BLaER1 treated with 17β-estradiol and CSF1 and Interleukin-3, amounts not matched to agents 10 nM and 100 nM (cell line): ENCODE measurements at regions not wholly inside any gene's neighbourhood (a gene's known extent, or its start where the extent isn't known, plus 50 kb on each side); places are given as distances from the start of the nearest gene placed in this dataset.
A peak's percentile ranks its signal among the peaks of the same experiment; 100 is the strongest.

Experiments used
- H3K27ac ChIP-seq, 11 experiments: shearing (Covaris generic); formaldehyde crosslinking; 2 replicates each; pipeline ENCODE4 v1.8.1; 2022
- H3K27me3 ChIP-seq, 11 experiments: shearing (Covaris generic); formaldehyde crosslinking; 2 replicates each; pipeline ENCODE4 v1.8.1; 2022
- H3K36me3 ChIP-seq, 11 experiments: shearing (Covaris generic); formaldehyde crosslinking; 2 replicates each; pipeline ENCODE4 v1.8.1; 2022
- H3K4me1 ChIP-seq, 10 experiments: shearing (Covaris generic); formaldehyde crosslinking; 2 replicates each; pipeline ENCODE4 v1.8.1; 2022
- H3K4me2 ChIP-seq, 11 experiments: shearing (Covaris generic); formaldehyde crosslinking; 2 replicates each; pipeline ENCODE4 v1.8.1; 2022
- H3K4me3 ChIP-seq, 10 experiments: shearing (Covaris generic); formaldehyde crosslinking; 2 replicates each; pipeline ENCODE4 v1.8.1; 2022
- H3K9ac ChIP-seq, 11 experiments: shearing (Covaris generic); formaldehyde crosslinking; 2 replicates each; pipeline ENCODE4 v1.8.1; 2022
- H3K9me3 ChIP-seq, 11 experiments: shearing (Covaris generic); formaldehyde crosslinking; replicated peaks in 1 of 11; 2 replicates each; pipeline ENCODE4 v1.8.1; 2022
- H4K20me1 ChIP-seq, 11 experiments: shearing (Covaris generic); formaldehyde crosslinking; 2 replicates each; pipeline ENCODE4 v1.8.1; 2022
- Cebpa-rat ChIP-seq, 11 experiments: shearing (Covaris generic); IDR thresholded peaks; 2 replicates each; pipeline ENCODE4 v1.8.1; 2022

DNA sequence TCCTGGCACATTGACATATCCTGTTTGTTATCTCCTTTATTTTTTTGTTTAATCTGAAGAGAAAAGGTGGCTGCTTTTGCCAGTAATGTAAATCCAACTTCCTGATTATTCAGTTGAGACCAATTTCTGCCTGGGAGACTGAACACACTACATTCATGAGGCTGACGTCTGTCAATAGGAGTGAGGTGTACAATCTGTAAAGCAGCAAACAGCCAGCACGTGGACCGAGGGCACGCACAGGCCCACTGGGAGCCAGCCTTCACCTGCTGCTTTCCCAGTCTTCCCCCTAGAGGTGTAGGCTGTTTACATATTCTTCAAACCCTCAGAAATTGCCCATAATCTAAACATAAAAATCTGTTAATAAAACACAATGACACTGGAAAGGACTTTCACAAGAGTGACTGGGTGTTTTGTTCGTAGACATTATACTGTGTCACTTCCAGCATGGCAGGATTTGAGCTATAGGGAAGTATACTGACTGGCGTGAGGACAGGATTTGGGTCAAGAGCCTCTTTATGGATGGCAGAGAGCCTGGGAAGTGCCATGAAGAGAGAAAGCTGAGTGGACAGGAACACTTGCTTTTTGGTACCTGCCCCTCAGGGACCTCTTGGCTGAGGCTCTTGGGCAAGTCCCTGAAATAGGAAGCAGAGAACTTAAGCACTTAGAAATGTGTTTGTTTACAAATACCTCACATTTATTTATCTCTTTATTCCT is 552.9 kb upstream of the CAMK1G start:
- Histone ChIP-seq H3K9me3 (peaks cover 0 to 7% (median 0%) of the 10 kb centered on the region in 11 experiments; a peak in 2 of 22 replicates), H3K9ac (no peak overlapping the region), H3K4me2 (no peak overlapping the region), H3K27me3 (no peaks in the 10 kb centered on the region), H3K4me1 (peaks cover 0 to 9% (median 0%) of the 10 kb centered on the region in 10 experiments; a peak in 5 of 20 replicates), H3K4me3 (no peak overlapping the region), H4K20me1 (no peaks in the 10 kb centered on the region), H3K36me3 (no peaks in the 10 kb centered on the region), H3K27ac (no peak overlapping the region)
- TF ChIP-seq Cebpa-rat (IDR thresholded peaks at IDR 0.05) = no peak

DNA sequence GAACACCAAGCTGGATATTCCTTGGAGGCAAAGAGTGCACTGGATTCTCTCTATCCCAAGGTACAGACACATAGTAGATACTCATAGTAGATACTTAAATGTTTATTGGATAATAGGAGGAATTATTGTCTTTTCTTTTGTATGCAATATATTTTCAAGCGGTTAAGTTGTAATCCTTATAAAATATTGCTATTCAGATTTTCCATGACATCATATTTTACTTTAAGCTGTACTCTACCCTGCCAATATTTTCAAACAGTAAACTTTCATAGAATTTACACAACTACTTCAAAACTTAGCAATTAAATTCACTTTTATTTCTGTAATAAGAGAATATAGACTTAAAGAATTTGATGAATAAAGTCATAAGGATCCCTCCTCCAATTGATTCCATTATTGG is 546.5 kb upstream of the CAMK1G start:
- Histone ChIP-seq H3K9me3 (no peaks in the 10 kb centered on the region), H3K27ac (0 out of 22 replicates have a peak overlapping the region, but pooled peaks of 1 of the 11 experiments have one; percentile 87), H3K4me1 (peaks cover 12 to 39% (median 30%) of the 10 kb centered on the region in 10 experiments), H3K27me3 (no peaks in the 10 kb centered on the region), H3K4me3 (no peak overlapping the region), H3K9ac (no peak overlapping the region), H3K36me3 (no peaks in the 10 kb centered on the region), H3K4me2 (no peak overlapping the region; a peak in 1 of 22 replicates), H4K20me1 (no peaks in the 10 kb centered on the region)
- TF ChIP-seq Cebpa-rat (IDR thresholded peaks at IDR 0.05) = no peak

DNA sequence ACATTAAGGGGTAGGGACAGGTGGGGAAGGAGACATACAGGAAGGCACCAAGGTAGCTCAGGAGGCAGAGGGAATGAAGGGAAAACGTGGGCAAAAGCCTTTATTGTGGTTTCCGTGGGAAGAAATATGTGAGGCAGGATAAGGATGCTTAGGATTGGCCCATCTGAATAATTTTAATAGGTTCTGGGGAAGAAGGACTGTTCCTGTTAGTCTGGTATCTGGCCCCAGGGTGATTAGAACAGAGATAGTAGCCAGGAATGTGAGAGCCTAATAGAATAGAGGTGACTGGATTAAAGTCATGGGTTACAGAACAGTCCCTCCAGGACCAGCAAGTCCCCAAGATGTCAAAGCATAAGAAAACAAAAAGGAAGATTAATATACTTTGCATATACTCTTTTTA is 545.2 kb upstream of the CAMK1G start:
- no peak for TF ChIP-seq Cebpa-rat (IDR thresholded peaks at IDR 0.05)

DNA sequence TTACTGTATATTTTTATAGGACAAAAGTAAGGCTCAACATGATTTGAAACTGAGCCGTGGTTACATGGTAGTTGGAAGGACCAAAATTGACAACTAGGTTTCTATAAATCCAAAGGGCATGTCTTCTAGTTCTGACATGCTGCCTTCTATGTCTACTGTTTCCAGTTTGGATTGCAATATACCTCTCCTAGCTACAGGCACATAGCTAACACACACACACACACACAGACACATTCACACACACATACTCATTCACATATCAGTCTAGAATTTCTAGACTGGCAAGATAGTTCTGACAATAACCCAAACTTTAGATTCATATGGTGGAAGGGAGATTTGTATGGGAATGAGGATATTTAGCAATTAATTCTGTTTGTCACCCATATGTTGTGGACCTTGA is 544.8 kb upstream of the CAMK1G start:
- H3K9ac ChIP-seq = peak overlapping the region in 9 of 11 experiments; percentile 4 to 67 (median 21); a peak in 9 of 22 replicates
- H4K20me1 ChIP-seq = no peaks in the 10 kb centered on the region
- no peak for TF ChIP-seq Cebpa-rat (IDR thresholded peaks at IDR 0.05)

More for the DNA sequence above, 545.2 kb upstream of the CAMK1G start:
- H3K4me3 ChIP-seq = no peak overlapping the region
- H4K20me1 ChIP-seq = no peaks in the 10 kb centered on the region
- peaks cover 12 to 42% (median 31%) of the 10 kb centered on the region in 10 experiments for H3K4me1 ChIP-seq
- peak overlapping the region in 9 of 11 experiments; percentile 68 to 88 (median 77); a peak in 18 of 22 replicates for H3K4me2 ChIP-seq
- no peaks in the 10 kb centered on the region for H3K36me3 ChIP-seq
- no peaks in the 10 kb centered on the region for H3K27me3 ChIP-seq
- no peaks in the 10 kb centered on the region for H3K9me3 ChIP-seq
- H3K9ac ChIP-seq = peak overlapping the region in 2 of 11 experiments; percentile 40 to 62; a peak in 2 of 22 replicates
- peak overlapping the region in 9 of 11 experiments; percentile 56 to 87 (median 79); a peak in 18 of 22 replicates for H3K27ac ChIP-seq

DNA sequence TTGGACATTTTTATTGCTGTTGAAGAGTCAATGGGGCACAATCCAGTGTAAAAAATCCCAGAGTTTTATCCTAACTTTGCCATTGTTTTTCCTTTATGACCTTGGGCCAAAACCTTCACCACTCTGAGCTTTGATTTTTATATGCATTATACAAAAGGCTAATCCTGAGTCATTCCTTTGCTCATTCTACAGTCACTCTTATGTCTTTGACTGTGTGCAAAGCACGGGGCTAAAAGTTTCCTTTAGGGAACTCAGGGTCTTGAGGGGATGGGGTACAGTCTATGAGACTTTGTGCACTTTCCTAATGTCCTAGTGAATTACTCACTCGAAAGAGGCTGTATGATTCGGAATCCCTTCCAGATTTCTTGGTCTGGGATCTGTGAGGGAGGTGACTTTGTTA is 543.2 kb upstream of the CAMK1G start:
- Histone ChIP-seq H3K9me3 (no peaks in the 10 kb centered on the region), H3K36me3 (no peaks in the 10 kb centered on the region), H4K20me1 (no peaks in the 10 kb centered on the region), H3K27ac (peak overlapping the region in 7 of 11 experiments; percentile 77 to 87 (median 80); a peak in 13 of 22 replicates), H3K27me3 (no peaks in the 10 kb centered on the region), H3K4me3 (no peak overlapping the region), H3K4me2 (peak overlapping the region in 9 of 11 experiments; percentile 68 to 88 (median 77); a peak in 15 of 22 replicates), H3K4me1 (peaks cover 12 to 42% (median 31%) of the 10 kb centered on the region in 10 experiments), H3K9ac (no peak overlapping the region)
- no peak for TF ChIP-seq Cebpa-rat (IDR thresholded peaks at IDR 0.05)

More for the DNA sequence above, 544.8 kb upstream of the CAMK1G start:
- Histone ChIP-seq H3K27me3 (no peaks in the 10 kb centered on the region), H3K4me1 (peaks cover 12 to 42% (median 31%) of the 10 kb centered on the region in 10 experiments), H3K4me3 (no peak overlapping the region), H3K27ac (peak overlapping the region in 10 of 11 experiments; percentile 25 to 87 (median 78); a peak in 19 of 22 replicates), H3K9me3 (no peaks in the 10 kb centered on the region), H3K36me3 (no peaks in the 10 kb centered on the region), H3K4me2 (peak overlapping the region in 10 of 11 experiments; percentile 38 to 88 (median 74); a peak in 18 of 22 replicates)

DNA sequence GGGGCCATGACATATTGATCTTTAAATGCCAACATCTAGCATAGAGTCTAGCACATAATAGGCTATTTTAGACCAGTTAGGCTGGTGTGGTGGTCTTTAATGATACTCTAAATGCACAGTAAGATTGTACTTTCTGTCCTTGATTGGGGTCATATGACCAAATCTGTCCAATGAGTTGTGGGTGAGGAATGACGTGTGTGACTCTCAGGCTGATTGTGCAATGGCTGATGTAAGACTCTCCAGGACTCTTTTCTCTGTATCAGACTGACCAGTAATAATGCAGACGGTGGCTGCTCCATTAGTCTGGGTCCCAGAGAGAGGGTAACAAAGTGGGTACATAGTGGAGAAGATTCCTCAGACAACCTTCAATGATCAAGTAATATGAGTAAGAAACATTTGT is 541.6 kb upstream of the CAMK1G start:
- Histone ChIP-seq H3K9ac (no peak overlapping the region), H3K4me3 (no peak overlapping the region), H3K4me2 (peak overlapping the region in 3 of 11 experiments; percentile 19 to 40 (median 25); a peak in 4 of 22 replicates), H3K36me3 (no peaks in the 10 kb centered on the region), H3K9me3 (no peaks in the 10 kb centered on the region), H3K27ac (no peak overlapping the region), H3K27me3 (no peaks in the 10 kb centered on the region), H4K20me1 (no peaks in the 10 kb centered on the region), H3K4me1 (peaks cover 12 to 42% (median 31%) of the 10 kb centered on the region in 10 experiments)
- 0 out of 22 replicates have a peak, but pooled peaks of 1 of the 11 experiments have one; percentile 23 for TF ChIP-seq Cebpa-rat (IDR thresholded peaks at IDR 0.05)

DNA sequence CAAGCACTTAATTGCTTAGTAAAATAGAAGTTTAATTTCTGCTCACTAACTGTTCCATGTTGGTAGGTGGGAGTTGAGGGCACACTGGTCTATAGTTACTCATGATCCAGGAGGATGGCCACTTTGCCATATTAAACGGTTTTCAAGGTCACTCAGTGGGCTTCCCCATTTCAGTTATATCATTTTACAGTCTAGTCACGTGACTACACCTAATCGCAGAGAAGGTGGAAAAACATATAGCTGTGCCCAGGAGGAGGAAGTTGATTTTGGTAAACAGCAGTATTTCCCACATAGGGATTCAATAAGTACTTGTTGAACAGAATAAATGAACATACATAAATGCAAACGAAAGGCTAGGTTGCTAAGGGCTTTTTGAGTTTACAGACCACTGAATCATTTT is 541.1 kb upstream of the CAMK1G start:
- no peak overlapping the region for H3K27ac ChIP-seq
- H3K36me3 ChIP-seq = no peaks in the 10 kb centered on the region
- no peaks in the 10 kb centered on the region for H3K27me3 ChIP-seq
- peak overlapping the region in 1 of 11 experiments; percentile 25; a peak in 2 of 22 replicates for H3K4me2 ChIP-seq
- TF ChIP-seq Cebpa-rat (IDR thresholded peaks at IDR 0.05) = no peak
- no peaks in the 10 kb centered on the region for H3K9me3 ChIP-seq
- no peak overlapping the region for H3K4me3 ChIP-seq
- no peak overlapping the region for H3K9ac ChIP-seq
- no peaks in the 10 kb centered on the region for H4K20me1 ChIP-seq
- peaks cover 12 to 42% (median 31%) of the 10 kb centered on the region in 10 experiments for H3K4me1 ChIP-seq

DNA sequence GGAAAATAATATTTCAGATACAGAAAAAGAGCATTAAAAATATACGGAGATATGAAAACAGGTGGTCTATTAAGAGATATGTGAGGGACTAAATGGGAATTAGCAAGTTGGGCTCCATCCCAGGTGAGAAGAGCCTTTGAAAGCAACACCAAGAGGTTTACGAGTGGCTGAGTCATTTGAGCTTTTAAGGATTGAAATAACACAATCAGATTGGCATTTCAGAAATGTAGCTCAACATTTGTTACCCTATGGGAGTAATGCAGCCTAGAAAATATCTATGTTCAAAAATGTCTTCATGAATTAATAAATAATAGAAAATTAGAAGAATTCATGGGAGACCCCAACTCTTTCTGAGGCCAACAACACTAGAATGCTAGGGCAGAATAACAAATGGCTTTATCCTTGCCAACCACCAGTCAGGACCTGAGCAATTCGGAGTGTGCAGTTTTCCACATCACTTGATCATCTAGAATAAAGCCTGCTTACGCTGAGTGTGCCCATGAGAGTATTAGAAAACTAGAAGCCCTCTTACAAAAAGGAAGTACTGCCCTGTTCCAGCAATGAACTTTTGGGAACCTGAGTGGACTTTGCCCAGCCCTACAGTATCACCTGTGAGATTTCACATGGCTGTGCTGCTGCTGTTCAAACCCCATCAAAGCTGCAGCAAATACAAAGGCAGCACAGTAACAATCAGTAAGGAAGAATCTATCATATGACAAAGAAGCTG is 538.0 kb upstream of the CAMK1G start:
- no peak overlapping the region for H3K27ac ChIP-seq
- no peak for TF ChIP-seq Cebpa-rat (IDR thresholded peaks at IDR 0.05)
- no peak overlapping the region for H3K4me2 ChIP-seq

DNA sequence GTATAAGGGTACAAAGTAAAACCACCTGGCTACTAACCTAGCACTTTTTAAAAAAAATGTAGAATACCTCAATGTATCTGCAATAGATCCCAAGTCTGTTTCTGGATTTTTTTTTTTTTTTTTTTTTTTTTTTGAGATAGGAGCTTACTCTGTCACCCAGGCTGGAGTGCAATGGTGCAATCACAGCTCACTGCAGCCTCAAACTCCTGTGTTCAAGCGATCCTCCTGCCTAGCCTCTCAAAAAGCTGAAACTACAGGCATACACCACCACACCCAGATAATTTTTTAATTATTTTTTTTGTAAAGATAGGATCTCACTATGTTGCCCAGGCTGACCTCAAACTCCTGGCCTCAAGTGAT is 537.5 kb upstream of the CAMK1G start:
- Histone ChIP-seq H3K27ac (no peak overlapping the region), H3K9ac (no peak overlapping the region), H3K9me3 (no peaks in the 10 kb centered on the region), H3K4me3 (no peak overlapping the region), H4K20me1 (no peaks in the 10 kb centered on the region), H3K4me1 (peaks cover 0 to 8% (median under 1%) of the 10 kb centered on the region in 10 experiments; a peak in 4 of 20 replicates), H3K27me3 (no peaks in the 10 kb centered on the region), H3K36me3 (no peaks in the 10 kb centered on the region), H3K4me2 (no peak overlapping the region)
- TF ChIP-seq Cebpa-rat (IDR thresholded peaks at IDR 0.05) = no peak

More for the DNA sequence above, 538.0 kb upstream of the CAMK1G start:
- H3K4me1 ChIP-seq = peaks cover 0 to 13% (median 6%) of the 10 kb centered on the region in 10 experiments; a peak in 14 of 20 replicates
- H3K27me3 ChIP-seq = no peaks in the 10 kb centered on the region
- H3K36me3 ChIP-seq = no peaks in the 10 kb centered on the region
- no peaks in the 10 kb centered on the region for H4K20me1 ChIP-seq
- H3K9ac ChIP-seq = no peak overlapping the region
- H3K9me3 ChIP-seq = no peaks in the 10 kb centered on the region
- no peak overlapping the region for H3K4me3 ChIP-seq
